ENCODE measurements at regions not wholly inside any gene's neighbourhood (a gene's known extent, or its start where the extent isn't known, plus 50 kb on each side); places are given as distances from the start of the nearest gene placed in this dataset.

- ChIA-PET CTCF (no interaction called here), POLR2A (no interaction called here)
- TF ChIP-seq CTCF (IDR thresholded peaks at IDR 0.05; ENCODE audit: control extremely low read depth, extremely low read depth, low read depth, missing control alignments), result no peak
- DNase-seq (ENCODE audit: extremely low spot score), result no peak
Observed at GRCh38 chr10:78327778-78328591, 294.3 kb downstream of the RPS24 start.

GRCh38 chr10:78328592-78329404 lies 295.1 kb downstream of the RPS24 start:
- CTCF ChIA-PET, result interaction anchor here (1.3 kb wide), 1 partner anchor 23 kb away, joined by 3 read pairs; no protein-coding TSS in a partner anchor
- no peak for DNase-seq (ENCODE audit: extremely low spot score)
- POLR2A ChIA-PET, result no interaction called here
- no peak for TF ChIP-seq CTCF (IDR thresholded peaks at IDR 0.05; ENCODE audit: control extremely low read depth, extremely low read depth, low read depth, missing control alignments)

DNA sequence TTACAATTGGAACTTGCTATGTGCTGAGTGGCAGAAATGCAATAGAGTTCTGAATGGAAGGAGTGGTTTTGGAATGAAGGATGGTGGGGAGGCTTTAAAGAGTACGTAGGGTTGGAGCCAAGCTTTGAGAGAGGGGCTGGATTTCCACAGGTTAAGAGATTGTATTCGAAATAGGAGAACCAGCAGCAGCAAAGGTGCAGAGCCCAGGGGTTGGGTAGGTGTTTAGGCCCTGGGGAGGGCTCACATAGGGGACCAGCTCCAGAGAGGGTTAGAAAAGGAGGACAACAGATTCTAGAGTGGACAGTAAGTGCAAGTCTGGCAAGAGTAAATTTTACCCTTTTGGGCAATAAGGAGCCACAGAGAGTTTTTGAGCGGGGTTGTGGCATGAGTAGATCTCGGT lies 297.2 kb downstream of the RPS24 start:
- no peak for DNase-seq (ENCODE audit: extremely low spot score)
- CTCF ChIA-PET, result no interaction called here
- no peak for TF ChIP-seq CTCF (IDR thresholded peaks at IDR 0.05; ENCODE audit: control extremely low read depth, extremely low read depth, low read depth, missing control alignments)
- POLR2A ChIA-PET, result no interaction called here

GRCh38 chr10:78331391-78331922 lies 297.8 kb downstream of the RPS24 start:
- CTCF ChIA-PET, result no interaction called here
- no peak for DNase-seq (ENCODE audit: extremely low spot score)
- TF ChIP-seq CTCF (IDR thresholded peaks at IDR 0.05; ENCODE audit: control extremely low read depth, extremely low read depth, low read depth, missing control alignments), result no peak
- POLR2A ChIA-PET, result no interaction called here

DNA sequence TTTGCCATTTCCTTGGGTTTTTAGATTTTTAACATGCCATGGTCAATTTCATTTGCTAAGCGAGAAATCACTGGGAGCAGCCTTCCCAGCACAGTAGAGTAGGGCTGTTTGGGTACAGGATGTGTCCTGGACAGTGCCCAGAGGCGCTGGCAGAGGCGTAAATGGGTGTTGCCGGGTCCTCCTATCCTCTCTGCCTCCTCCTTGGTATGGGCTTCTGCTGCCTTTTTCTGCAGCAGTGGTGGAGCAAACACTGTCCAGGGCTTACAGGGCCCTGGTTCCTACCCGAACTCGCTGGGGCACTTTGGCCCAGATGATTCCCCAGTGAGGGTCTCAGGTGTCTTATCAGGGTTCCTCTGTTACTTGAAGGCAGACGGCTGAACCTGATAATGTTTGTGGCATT lies 298.3 kb downstream of the RPS24 start:
- DNase-seq (ENCODE audit: extremely low spot score), result no peak
- CTCF ChIA-PET, result no interaction called here
- TF ChIP-seq CTCF (IDR thresholded peaks at IDR 0.05; ENCODE audit: control extremely low read depth, extremely low read depth, low read depth, missing control alignments), result no peak
- POLR2A ChIA-PET, result no interaction called here

- no peak for DNase-seq (ENCODE audit: extremely low spot score)
- POLR2A ChIA-PET, result no interaction called here
- no peak for TF ChIP-seq CTCF (IDR thresholded peaks at IDR 0.05; ENCODE audit: control extremely low read depth, extremely low read depth, low read depth, missing control alignments)
- CTCF ChIA-PET, result no interaction called here
Observed at GRCh38 chr10:78332657-78333056, 299.0 kb downstream of the RPS24 start.

All from GM10248 (cell line).